HK-2 (cell line): ENCODE measurements at regions not wholly inside any gene's neighbourhood (a gene's known extent, or its start where the extent isn't known, plus 50 kb on each side); places are given as distances from the start of the nearest gene placed in this dataset.
"Not testable (repeated sequence)": the region's sequence is repeated elsewhere in the genome, so short reads cannot be mapped to it uniquely, and the experiment has no call there.

Source experiments
- DNase-seq: peaks from one replicate; pipeline ENCODE4 v3.0.0-alpha.2; 2018; ENCODE audit not compliant: unreplicated experiment

DNA sequence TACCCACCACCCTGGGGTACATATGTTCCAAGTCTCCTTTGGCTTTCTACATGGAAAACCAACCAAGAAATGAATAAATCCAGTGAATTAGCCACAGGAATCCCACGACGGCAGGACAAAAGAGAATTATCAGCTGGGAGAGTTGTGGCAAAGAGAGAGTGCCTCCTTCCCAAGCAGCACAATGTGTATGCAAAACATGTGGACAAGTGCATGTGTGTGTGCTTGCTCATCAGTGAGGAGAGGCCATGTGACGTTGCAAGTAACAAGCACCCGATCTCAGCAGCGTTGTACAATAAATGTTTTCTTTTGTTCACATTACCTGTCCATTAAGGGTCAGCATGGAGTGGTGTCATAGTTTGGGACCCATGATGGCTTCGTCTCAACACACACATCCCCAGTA, 50.0 kb upstream of the EMX2 start:
- DNase-seq, result no peak

DNA sequence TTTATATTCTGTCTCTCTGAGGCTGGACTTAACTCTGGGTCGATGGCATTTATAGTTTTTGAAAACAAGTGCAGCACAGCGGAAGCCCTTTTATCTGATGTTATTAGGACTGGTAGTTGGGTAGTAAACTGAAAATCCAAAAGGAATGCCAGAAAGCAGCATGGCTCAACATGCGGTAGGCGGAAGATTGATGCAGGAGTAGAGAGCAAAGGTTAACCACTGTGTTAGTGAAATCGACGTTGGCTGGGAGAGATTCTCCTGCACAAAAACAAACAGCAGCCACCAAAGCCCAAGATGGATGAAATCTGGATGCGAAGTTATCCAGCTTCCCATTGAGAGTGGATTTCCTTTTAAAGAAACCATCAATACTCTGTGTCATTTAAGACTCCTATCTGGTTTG, 54.5 kb upstream of the EMX2 start:
- no peak for DNase-seq

- DNase-seq, result no peak
These were observed 55.9 kb upstream of the EMX2 start for GRCh38 chr10:117486606-117487005.

- no peak for DNase-seq
These were observed 59.4 kb upstream of the EMX2 start for GRCh38 chr10:117483056-117483590.

- not testable (repeated sequence) for DNase-seq
These were observed 61.5 kb upstream of the EMX2 start for GRCh38 chr10:117481011-117481410.

GRCh38 chr10:117480097-117480496, 62.4 kb upstream of the EMX2 start:
- DNase-seq, result no peak

DNA sequence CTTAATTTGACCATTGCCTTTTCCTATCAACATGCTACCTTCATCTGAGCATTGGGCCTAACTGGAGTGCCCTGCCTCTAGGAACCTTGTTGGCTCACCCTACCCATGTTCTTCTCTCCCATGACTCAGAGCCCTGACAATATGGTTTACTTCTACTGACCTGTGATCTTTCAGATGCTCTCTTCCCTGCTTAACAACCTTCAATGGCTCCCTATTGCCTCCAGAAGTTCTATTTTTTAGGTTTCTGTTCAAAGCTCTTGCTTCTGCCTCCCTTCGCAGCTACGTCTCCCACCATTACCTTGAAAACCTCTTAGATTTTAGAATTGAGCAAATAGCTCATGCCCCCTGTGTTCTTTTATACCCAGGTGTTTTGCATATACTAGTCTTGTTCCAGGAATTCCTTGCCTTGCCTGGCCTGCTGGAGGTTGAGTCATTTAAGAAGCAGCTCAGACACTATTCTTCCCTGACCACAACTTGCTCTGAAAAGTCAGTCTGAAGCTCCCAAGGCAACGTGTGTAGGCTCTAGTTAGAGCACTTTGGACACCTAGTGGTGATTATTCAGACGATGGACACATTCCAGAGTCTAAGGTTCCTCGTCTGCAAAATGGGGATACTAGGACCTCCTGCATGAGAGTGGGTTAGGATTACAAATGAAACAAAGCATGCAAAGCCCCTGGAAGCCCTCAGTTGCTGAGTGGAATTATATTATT, 64.4 kb upstream of the EMX2 start:
- peak; percentile 34 for DNase-seq

DNA sequence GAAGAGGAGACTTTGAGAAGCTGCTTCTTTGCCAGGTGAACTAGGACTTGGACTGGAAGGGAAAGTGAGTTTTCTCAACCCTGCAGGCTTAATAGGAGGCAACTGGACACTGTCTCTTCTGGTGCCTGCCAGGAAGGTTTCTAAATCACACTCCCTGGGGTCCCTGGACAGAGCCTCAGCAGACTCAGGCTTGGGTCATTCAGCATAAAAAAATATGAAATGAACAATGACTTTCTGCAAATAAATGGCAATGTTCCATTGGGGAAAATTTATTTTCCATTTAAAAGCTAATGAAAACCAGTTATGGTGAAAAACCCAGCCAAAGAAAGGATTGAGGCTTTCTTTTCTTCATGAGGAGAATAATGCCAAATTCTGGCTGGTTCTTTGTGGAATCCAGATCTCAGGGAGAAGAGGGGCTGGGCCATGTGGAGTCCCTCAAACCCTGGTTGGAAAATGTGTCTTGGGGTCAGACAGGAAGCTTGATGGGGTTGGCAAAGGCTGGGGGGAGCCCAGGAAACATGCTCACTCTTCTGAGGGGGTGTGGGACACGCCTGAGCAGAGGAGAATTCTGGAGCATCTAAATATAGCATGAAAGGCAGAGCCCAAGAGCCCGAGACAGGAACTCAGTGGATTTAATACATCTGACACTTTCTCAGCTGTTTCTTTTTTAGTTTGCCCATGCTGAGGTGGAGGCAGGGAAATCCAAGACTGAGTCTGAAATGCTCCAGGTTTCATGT, 65.2 kb upstream of the EMX2 start:
- no peak for DNase-seq

- DNase-seq, result no peak
These were observed 65.8 kb upstream of the EMX2 start for GRCh38 chr10:117476716-117477115.

DNA sequence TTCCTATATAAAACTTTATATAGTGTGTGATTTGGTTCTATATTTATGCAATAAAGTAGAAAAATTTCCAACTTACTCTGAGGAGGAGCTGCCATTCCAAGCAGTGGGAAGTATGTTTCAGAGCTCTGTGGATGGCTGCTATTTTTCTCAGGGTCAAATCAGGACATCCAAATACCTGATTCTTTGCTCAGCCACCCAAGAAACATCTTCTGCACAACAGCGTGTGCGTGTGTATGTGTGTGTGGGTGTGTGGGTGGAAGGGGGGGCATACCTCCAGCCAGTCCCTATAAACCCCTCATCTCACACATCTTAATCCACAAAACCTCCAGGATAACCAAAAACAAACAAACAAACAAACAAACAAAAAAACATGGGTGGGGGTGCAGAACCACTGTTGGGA, 66.3 kb upstream of the EMX2 start:
- DNase-seq, result no peak

GRCh38 chr10:117472872-117473271, 69.7 kb upstream of the EMX2 start:
- DNase-seq, result no peak

GRCh38 chr10:117471344-117471874, 71.1 kb upstream of the EMX2 start:
- no peak for DNase-seq

GRCh38 chr10:117470733-117471132, 71.8 kb upstream of the EMX2 start:
- no peak for DNase-seq

DNA sequence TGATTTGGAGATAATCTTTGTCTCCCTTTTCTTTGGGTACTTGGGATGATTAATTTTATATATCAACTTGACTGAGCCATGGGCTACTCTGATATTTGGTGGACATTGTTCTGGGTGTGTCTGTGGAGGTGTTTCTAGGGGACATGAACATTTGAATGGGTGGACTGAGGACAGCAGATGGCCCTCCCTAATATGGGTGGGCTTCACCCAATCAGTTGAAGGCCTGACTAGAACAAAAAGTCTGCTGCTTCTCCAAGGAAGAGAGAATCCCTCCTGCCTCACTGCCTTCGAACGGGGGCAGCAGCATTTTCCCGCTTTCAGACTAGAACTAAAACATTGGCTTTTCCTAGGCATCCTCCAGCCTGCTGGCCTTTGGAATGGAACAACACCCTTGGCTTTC, 73.9 kb upstream of the EMX2 start:
- no peak for DNase-seq

DNA sequence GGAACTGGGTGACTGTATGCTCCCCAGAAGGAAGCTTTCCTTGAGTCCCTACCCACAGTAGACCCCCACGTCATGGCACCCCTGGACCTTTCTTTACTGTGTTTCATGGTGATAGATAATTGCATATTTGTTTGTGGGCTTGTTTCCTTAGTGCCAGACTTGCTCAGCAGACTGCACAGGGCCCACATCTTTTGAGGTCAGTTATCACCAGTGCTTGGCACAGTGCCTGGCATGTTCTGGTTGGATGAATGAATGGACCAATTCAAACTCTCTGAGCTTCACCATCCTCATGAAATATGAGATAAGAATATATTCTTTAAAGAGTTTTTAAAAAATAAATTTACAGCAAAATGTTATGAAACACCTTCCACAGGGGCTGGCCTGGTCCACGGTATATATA, 78.4 kb upstream of the EMX2 start:
- no peak for DNase-seq

- DNase-seq, result no peak
These were observed 79.0 kb upstream of the EMX2 start for GRCh38 chr10:117463545-117463920.

GRCh38 chr10:117462816-117463544, 79.6 kb upstream of the EMX2 start:
- DNase-seq, result no peak

DNA sequence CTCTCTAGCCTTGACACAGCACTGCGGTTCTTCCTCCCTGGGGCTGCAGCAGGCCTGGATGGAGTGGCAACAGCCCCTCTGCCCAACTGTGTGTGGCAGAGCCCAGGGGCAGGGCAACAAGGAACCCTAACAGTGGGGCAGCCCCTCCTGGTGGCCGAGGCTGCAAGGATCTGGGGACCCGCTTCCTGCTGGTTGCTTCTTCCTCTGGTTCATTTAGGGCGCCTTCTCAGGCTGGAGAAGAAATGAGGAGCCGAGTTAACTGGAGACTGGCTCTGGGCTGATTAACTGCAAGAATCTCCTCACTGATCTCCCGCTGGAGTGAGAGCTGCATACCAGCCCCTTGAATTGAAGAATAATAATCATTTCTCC, 80.1 kb upstream of the EMX2 start:
- no peak for DNase-seq

DNA sequence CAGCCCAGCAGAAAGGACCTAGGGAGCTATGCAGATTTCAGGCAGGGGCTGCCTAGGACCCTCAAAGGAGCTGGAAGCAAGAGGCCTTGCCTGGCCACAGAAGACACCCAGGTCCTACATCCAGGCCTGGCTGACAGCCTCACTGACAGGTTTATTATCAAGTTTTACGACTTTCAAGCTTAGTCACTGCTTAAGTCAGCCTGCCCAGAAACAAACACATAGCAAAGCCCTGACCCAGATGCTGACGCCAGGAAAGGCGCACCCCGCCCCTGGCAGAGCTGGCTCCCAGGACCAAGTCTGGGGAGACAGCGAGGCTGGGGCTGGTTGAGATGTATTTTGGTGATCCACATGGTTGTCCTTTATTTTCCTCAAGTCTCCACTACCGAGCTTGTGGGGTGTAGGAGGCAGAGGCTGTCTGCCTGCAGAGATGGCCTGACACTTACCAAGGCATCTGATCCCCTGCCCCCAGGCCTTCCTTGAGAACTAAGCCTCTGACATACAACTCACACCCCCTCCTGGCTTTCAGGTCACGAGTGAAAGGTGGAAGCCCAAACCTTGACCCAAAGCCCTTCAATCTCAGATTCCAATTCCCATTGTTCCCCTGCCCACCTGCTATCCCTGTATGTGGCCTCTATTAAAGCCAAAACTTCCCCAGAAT, 80.7 kb upstream of the EMX2 start:
- DNase-seq, result peak; percentile 38

DNA sequence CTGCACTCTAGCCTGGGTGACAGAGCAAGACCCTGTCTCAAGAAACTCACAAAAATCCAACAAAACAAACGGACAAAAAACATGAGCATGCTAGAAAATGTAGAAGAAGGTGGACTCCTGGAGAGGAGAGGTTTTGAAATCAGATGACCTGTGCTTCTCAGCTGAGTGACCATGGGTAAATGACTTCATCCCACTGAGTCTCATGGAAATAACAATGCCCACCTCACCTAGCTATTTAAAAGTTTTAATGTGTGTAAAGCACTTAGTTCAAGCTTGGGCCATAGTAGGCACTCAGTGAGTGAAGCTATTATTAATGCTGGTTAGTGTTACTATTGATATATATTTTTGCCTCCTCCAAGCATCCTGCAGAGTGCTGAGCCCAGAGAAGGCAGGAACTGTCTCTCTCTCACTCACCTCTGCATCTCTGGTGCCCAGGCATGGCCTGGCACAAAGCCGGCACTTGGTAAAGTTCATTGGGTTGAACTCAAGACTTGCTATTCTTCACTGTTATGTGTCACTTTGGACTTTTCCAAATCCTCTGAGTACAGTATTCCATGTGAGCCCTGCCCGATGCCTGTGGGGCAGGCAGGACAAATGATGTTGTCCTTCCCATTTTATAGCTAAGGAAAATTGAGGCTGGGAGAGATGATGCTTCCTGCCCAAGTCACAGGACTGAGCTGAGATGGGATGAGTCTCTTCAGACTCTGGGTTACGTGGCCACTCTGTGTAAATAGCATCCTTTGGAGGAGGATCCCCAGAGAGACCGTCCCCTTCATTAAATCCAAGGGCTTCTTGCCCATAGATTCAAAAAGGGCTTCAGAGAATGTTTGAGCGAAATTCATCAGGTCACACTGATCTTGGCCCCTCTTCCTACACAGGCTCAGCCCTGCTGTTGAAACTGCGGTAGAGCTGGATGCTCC, 81.4 kb upstream of the EMX2 start:
- DNase-seq, result no peak

- DNase-seq, result no peak
These were observed 83.3 kb upstream of the PDZD8 start for GRCh38 chr10:117458571-117458970.
